Astrocyte (in vitro differentiated cells and primary cell): ENCODE measurements at regions not wholly inside any gene's neighbourhood (a gene's known extent, or its start where the extent isn't known, plus 50 kb on each side); places are given as distances from the start of the nearest gene placed in this dataset.

ENCODE experiments used
- DNase-seq: peaks from one replicate; pipeline ENCODE4 v3.0.0-alpha.2; 2010; ENCODE audit warnings: low read depth
- FAIRE-seq: peaks from 2 replicates; lab custom pipeline; 2011; peaks lifted over from hg19 to GRCh38; lab: Jason Lieb, UNC
- H2AFZ ChIP-seq: 2 replicates; pipeline ENCODE4 v1.6.0; 2012; ENCODE audit warnings: low read depth, low read length, inconsistent platforms
- H3K27ac ChIP-seq: 2 replicates; pipeline ENCODE4 v1.5.1; 2011; ENCODE audit warnings: low read depth, low read length, inconsistent platforms
- H3K27me3 ChIP-seq: 2 replicates; pipeline ENCODE4 v1.6.0; 2011; ENCODE audit warnings: low read length, inconsistent platforms; ENCODE audit not compliant: insufficient read depth
- H3K36me3 ChIP-seq: 2 replicates; pipeline ENCODE4 v1.5.1; 2011; ENCODE audit warnings: low read length, inconsistent platforms; ENCODE audit not compliant: insufficient read depth
- H3K4me1 ChIP-seq: 2 replicates; pipeline ENCODE4 v1.5.1; 2011; ENCODE audit warnings: low read length, inconsistent platforms; ENCODE audit not compliant: insufficient read depth
- H3K4me2 ChIP-seq: 2 replicates; pipeline ENCODE4 v1.6.0; 2012; ENCODE audit warnings: low read length, inconsistent platforms
- H3K4me3 ChIP-seq: 2 replicates; pipeline ENCODE4 v1.5.1; 2011; ENCODE audit warnings: low read depth, mild to moderate bottlenecking, low read length, inconsistent platforms; ENCODE audit not compliant: insufficient read depth
- H3K79me2 ChIP-seq: 2 replicates; pipeline ENCODE4 v1.6.0; 2012; ENCODE audit warnings: mild to moderate bottlenecking, low read length, inconsistent platforms; ENCODE audit not compliant: insufficient read depth
- H3K9ac ChIP-seq: 2 replicates; pipeline ENCODE4 v1.6.0; 2012; ENCODE audit warnings: mild to moderate bottlenecking, low read length, inconsistent platforms
- H3K9me3 ChIP-seq: 2 replicates; pipeline ENCODE4 v1.5.1; 2012; ENCODE audit warnings: low read depth, mild to moderate bottlenecking, low read length, inconsistent platforms; ENCODE audit not compliant: insufficient read depth
- H4K20me1 ChIP-seq: 2 replicates; pipeline ENCODE4 v1.6.0; 2012; ENCODE audit warnings: low read length, inconsistent platforms; ENCODE audit not compliant: insufficient read depth
- H3K27ac Mint-ChIP-seq: one replicate; pipeline ENCODE4 v1.8.0; 2021; ENCODE audit warnings: mild to moderate bottlenecking, mixed read lengths; ENCODE audit not compliant: unreplicated experiment
- H3K27me3 Mint-ChIP-seq: one replicate; pipeline ENCODE4 v1.8.0; 2021; ENCODE audit warnings: low read depth, mixed read lengths; ENCODE audit not compliant: unreplicated experiment
- H3K36me3 Mint-ChIP-seq: one replicate; pipeline ENCODE4 v1.8.0; 2021; ENCODE audit warnings: low read depth, mixed read lengths; ENCODE audit not compliant: unreplicated experiment
- H3K4me1 Mint-ChIP-seq: one replicate; pipeline ENCODE4 v1.8.0; 2021; ENCODE audit warnings: low read depth, mixed read lengths; ENCODE audit not compliant: unreplicated experiment
- H3K4me3 Mint-ChIP-seq: one replicate; pipeline ENCODE4 v1.8.0; 2021; ENCODE audit warnings: mild to moderate bottlenecking, moderate library complexity, mixed read lengths; ENCODE audit not compliant: unreplicated experiment
- H3K9me3 Mint-ChIP-seq: one replicate; pipeline ENCODE4 v1.8.0; 2021; ENCODE audit warnings: mild to moderate bottlenecking, mixed read lengths; ENCODE audit not compliant: unreplicated experiment
- EZH2 ChIP-seq: IDR thresholded peaks from 2 replicates; pipeline ENCODE4 v1.6.1; 2012; ENCODE audit warnings: mild to moderate bottlenecking, low read length, inconsistent platforms; ENCODE audit not compliant: insufficient read depth
- TF ChIP-seq, protein P1 (sequence below): IDR thresholded peaks from 2 replicates; pipeline ENCODE4 v1.5.1; 2011; ENCODE audit warnings: low read depth, mild to moderate bottlenecking, inconsistent platforms, low read length, moderate library complexity; ENCODE audit not compliant: insufficient read depth

GRCh38 chr1:193939585-193939984, 753.2 kb upstream of the B3GALT2 start:
- H3K27ac Mint-ChIP-seq = no peak overlapping the region
- H3K27me3 ChIP-seq = no peaks in the 10 kb centered on the region
- no peaks in the 10 kb centered on the region for H3K4me1 Mint-ChIP-seq
- H3K9ac ChIP-seq = no peak overlapping the region
- no peaks in the 10 kb centered on the region for H3K36me3 ChIP-seq
- no peak overlapping the region for H3K27ac ChIP-seq
- no peaks in the 10 kb centered on the region for H3K36me3 Mint-ChIP-seq
- FAIRE-seq = no peak
- no peaks in the 10 kb centered on the region for H3K9me3 Mint-ChIP-seq
- no peak overlapping the region for H3K4me3 Mint-ChIP-seq
- H3K4me3 ChIP-seq = no peak overlapping the region
- H4K20me1 ChIP-seq = no peaks in the 10 kb centered on the region
- DNase-seq = no peak
- no peaks in the 10 kb centered on the region for H3K79me2 ChIP-seq
- no peak overlapping the region for H3K4me2 ChIP-seq
- no peaks in the 10 kb centered on the region for H3K4me1 ChIP-seq
- no peak overlapping the region for H2AFZ ChIP-seq
- H3K9me3 ChIP-seq = no peaks in the 10 kb centered on the region
- TF ChIP-seq, protein P1, sequence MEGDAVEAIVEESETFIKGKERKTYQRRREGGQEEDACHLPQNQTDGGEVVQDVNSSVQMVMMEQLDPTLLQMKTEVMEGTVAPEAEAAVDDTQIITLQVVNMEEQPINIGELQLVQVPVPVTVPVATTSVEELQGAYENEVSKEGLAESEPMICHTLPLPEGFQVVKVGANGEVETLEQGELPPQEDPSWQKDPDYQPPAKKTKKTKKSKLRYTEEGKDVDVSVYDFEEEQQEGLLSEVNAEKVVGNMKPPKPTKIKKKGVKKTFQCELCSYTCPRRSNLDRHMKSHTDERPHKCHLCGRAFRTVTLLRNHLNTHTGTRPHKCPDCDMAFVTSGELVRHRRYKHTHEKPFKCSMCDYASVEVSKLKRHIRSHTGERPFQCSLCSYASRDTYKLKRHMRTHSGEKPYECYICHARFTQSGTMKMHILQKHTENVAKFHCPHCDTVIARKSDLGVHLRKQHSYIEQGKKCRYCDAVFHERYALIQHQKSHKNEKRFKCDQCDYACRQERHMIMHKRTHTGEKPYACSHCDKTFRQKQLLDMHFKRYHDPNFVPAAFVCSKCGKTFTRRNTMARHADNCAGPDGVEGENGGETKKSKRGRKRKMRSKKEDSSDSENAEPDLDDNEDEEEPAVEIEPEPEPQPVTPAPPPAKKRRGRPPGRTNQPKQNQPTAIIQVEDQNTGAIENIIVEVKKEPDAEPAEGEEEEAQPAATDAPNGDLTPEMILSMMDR = no peak
- TF ChIP-seq EZH2 = no peak
- no peaks in the 10 kb centered on the region for H3K27me3 Mint-ChIP-seq

DNA sequence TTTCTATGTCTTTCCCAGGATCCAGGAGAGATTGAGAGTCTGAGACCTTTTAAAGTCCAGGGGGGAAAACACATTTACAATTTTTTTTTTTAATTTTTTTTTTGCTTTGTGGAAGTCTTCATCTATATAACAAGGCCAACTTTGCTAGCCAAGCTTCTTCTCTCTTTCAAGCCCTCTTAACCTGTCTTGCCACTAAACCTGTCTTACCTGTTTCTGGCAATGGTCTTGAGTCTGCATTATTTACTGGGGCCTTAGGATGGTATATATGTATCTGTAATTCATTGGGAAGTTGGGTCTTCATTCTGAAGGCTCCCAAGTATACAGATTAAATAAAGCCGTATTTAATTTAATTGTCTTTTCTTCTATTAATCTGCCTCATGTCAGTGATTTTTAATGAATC, 750.9 kb upstream of the B3GALT2 start:
- no peaks in the 10 kb centered on the region for H3K4me1 ChIP-seq
- no peaks in the 10 kb centered on the region for H3K27me3 ChIP-seq
- H3K4me3 Mint-ChIP-seq = no peak overlapping the region
- H3K27ac ChIP-seq = no peak overlapping the region
- no peaks in the 10 kb centered on the region for H3K36me3 Mint-ChIP-seq
- H2AFZ ChIP-seq = no peak overlapping the region
- no peak overlapping the region for H3K4me3 ChIP-seq
- TF ChIP-seq, protein P1 = no peak
- no peak for TF ChIP-seq EZH2
- H3K9me3 ChIP-seq = no peaks in the 10 kb centered on the region
- DNase-seq (no peak), FAIRE-seq (no peak)
- H3K4me1 Mint-ChIP-seq = no peaks in the 10 kb centered on the region
- H3K4me2 ChIP-seq = no peak overlapping the region
- H3K27ac Mint-ChIP-seq = no peak overlapping the region
- no peaks in the 10 kb centered on the region for H3K27me3 Mint-ChIP-seq
- no peak overlapping the region for H3K9ac ChIP-seq
- no peaks in the 10 kb centered on the region for H3K79me2 ChIP-seq
- H3K9me3 Mint-ChIP-seq = no peaks in the 10 kb centered on the region
- H3K36me3 ChIP-seq = no peaks in the 10 kb centered on the region
- H4K20me1 ChIP-seq = no peaks in the 10 kb centered on the region

- Histone ChIP-seq H3K9ac (no peak overlapping the region), H3K79me2 (no peaks in the 10 kb centered on the region), H2AFZ (no peak overlapping the region), H3K4me1 (no peaks in the 10 kb centered on the region), H3K36me3 (no peaks in the 10 kb centered on the region), H3K27me3 (no peaks in the 10 kb centered on the region), H3K27ac (no peak overlapping the region), H3K4me2 (no peak overlapping the region), H4K20me1 (no peaks in the 10 kb centered on the region), H3K4me3 (no peak overlapping the region), H3K9me3 (peaks cover 5% of the 10 kb centered on the region)
- Mint-ChIP-seq H3K4me3 (no peak overlapping the region), H3K27ac (no peak overlapping the region), H3K4me1 (no peaks in the 10 kb centered on the region), H3K9me3 (peaks cover 2% of the 10 kb centered on the region), H3K36me3 (no peaks in the 10 kb centered on the region), H3K27me3 (no peaks in the 10 kb centered on the region)
- no peak for DNase-seq
- FAIRE-seq = no peak
- TF ChIP-seq, protein P1 = no peak
- TF ChIP-seq EZH2 = no peak
Measured at GRCh38 chr1:193932979-193933378, 746.6 kb upstream of the B3GALT2 start.
